WTC11 (cell line): ENCODE measurements at regions not wholly inside any gene's neighbourhood (a gene's known extent, or its start where the extent isn't known, plus 50 kb on each side); places are given as distances from the start of the nearest gene placed in this dataset.

ENCODE experiments used
- ATAC-seq: fragments of 200-7000 bp; cut with Tn5 transposase; 2 replicates; pipeline ENCODE4 v1.10.0; 2021; ENCODE audit warnings: mild to moderate bottlenecking, moderate library complexity
- CTCF ChIA-PET: fragments of 300-600 bp; sonication (Branson Sonifier 250); formaldehyde crosslinking; loops from one replicate; lab custom pipeline; 2021; ENCODE audit warnings: antibody characterized with exemption; lab: Charles Lee
- POLR2A ChIA-PET: fragments of 350-600 bp; sonication (Branson Sonifier 250); formaldehyde crosslinking; loops from one replicate; lab custom pipeline; 2021; ENCODE audit warnings: antibody characterized with exemption; lab: Charles Lee
- DNase-seq: peaks from one replicate; pipeline ENCODE4 v3.0.0; 2021; ENCODE audit warnings: low spot score
- H3K27ac Mint-ChIP-seq: 2 replicates; pipeline ENCODE4 v1.8.0; 2021; ENCODE audit warnings: mixed read lengths
- H3K27me3 Mint-ChIP-seq: 2 replicates; pipeline ENCODE4 v1.8.0; 2021; ENCODE audit warnings: low read depth, mild to moderate bottlenecking, moderate library complexity, mixed read lengths
- H3K36me3 Mint-ChIP-seq: 2 replicates; pipeline ENCODE4 v1.8.0; 2021; ENCODE audit warnings: mixed read lengths
- H3K4me1 Mint-ChIP-seq: 2 replicates; pipeline ENCODE4 v1.8.0; 2022; ENCODE audit warnings: mixed read lengths
- H3K4me3 Mint-ChIP-seq: 2 replicates; pipeline ENCODE4 v1.8.0; 2021; ENCODE audit warnings: mild to moderate bottlenecking, moderate library complexity, mixed read lengths
- H3K9me3 Mint-ChIP-seq: 2 replicates; pipeline ENCODE4 v1.8.0; 2021; ENCODE audit warnings: mixed read lengths
- CREB1 ChIP-seq: sonication (generic); formaldehyde crosslinking; IDR thresholded peaks from 2 replicates; pipeline ENCODE4 v1.8.0; 2023; ENCODE audit warnings: mild to moderate bottlenecking, missing genetic modification reagents
- CREM ChIP-seq: sonication (generic); formaldehyde crosslinking; IDR thresholded peaks from 2 replicates; pipeline ENCODE4 v1.8.1; 2022; ENCODE audit warnings: mild to moderate bottlenecking, missing genetic modification reagents, moderate library complexity
- ELF4 ChIP-seq: sonication (generic); formaldehyde crosslinking; IDR thresholded peaks from 2 replicates; pipeline ENCODE4 v1.8.1; 2022; ENCODE audit warnings: low read depth, mild to moderate bottlenecking, moderate library complexity, missing genetic modification reagents
- GTF2I ChIP-seq: fragments of 250-450 bp; sonication (Bioruptor Pico); conservative IDR thresholded peaks from 2 replicates; pipeline ENCODE4 v1.4.0; 2021; ENCODE audit warnings: mild to moderate bottlenecking
- HMGA2 ChIP-seq: fragments of 250-450 bp; sonication (Bioruptor Pico); IDR thresholded peaks from 2 replicates; pipeline ENCODE4 v1.4.0; 2021; ENCODE audit warnings: mild to moderate bottlenecking, moderate library complexity
- JAZF1 ChIP-seq: fragments of 250-450 bp; sonication (Bioruptor Pico); IDR thresholded peaks from 2 replicates; pipeline ENCODE4 v1.9.0; 2021; ENCODE audit warnings: moderate library complexity, mild to moderate bottlenecking, inconsistent platforms
- KAT7 ChIP-seq: sonication (generic); formaldehyde crosslinking; IDR thresholded peaks from 2 replicates; pipeline ENCODE4 v1.8.1; 2023; ENCODE audit warnings: missing genetic modification reagents, mild to moderate bottlenecking, borderline replicate concordance
- NFE2L1 ChIP-seq: sonication (generic); formaldehyde crosslinking; IDR thresholded peaks from 2 replicates; pipeline ENCODE4 v1.8.1; 2023; ENCODE audit warnings: missing genetic modification reagents
- NR1H2 ChIP-seq: sonication (generic); formaldehyde crosslinking; IDR thresholded peaks from 2 replicates; pipeline ENCODE4 v1.9.0; 2021; ENCODE audit warnings: mild to moderate bottlenecking, moderate library complexity, missing genetic modification reagents
- TCF7 ChIP-seq: sonication (generic); formaldehyde crosslinking; IDR thresholded peaks from 2 replicates; pipeline ENCODE4 v1.8.0; 2022; ENCODE audit warnings: mild to moderate bottlenecking, low read depth, missing genetic modification reagents, moderate library complexity
- ZNF121 ChIP-seq: sonication (generic); formaldehyde crosslinking; IDR thresholded peaks from 2 replicates; pipeline ENCODE4 v1.8.0; 2023; ENCODE audit warnings: missing genetic modification reagents
- ZNF219 ChIP-seq: sonication (generic); formaldehyde crosslinking; IDR thresholded peaks from 2 replicates; pipeline ENCODE4 v1.8.0; 2023; ENCODE audit warnings: missing genetic modification reagents, mild to moderate bottlenecking, borderline replicate concordance
- ZNF317 ChIP-seq: sonication (generic); formaldehyde crosslinking; IDR thresholded peaks from 2 replicates; pipeline ENCODE4 v1.8.1; 2023; ENCODE audit warnings: low read depth, mild to moderate bottlenecking, moderate library complexity, missing genetic modification reagents, borderline replicate concordance
- TF ChIP-seq, protein P1 (sequence below): sonication (generic); formaldehyde crosslinking; conservative IDR thresholded peaks from 2 replicates; pipeline ENCODE4 v1.8.1; 2023; ENCODE audit warnings: mild to moderate bottlenecking, low read depth, missing genetic modification reagents, moderate library complexity
- TF ChIP-seq, protein P2 (sequence below): fragments of 250-450 bp; sonication (Bioruptor Pico); IDR thresholded peaks from 2 replicates; pipeline ENCODE4 v1.9.0; 2021; ENCODE audit warnings: mild to moderate bottlenecking
- TF ChIP-seq, protein P3 (sequence below): fragments of 200-600 bp; IDR thresholded peaks from 2 replicates; pipeline ENCODE4 v1.8.0; 2022; ENCODE audit warnings: antibody characterized with exemption
- TF ChIP-seq, protein P4 (sequence below): sonication (generic); formaldehyde crosslinking; IDR thresholded peaks from 2 replicates; pipeline ENCODE4 v1.8.0; 2022; ENCODE audit warnings: mild to moderate bottlenecking, missing genetic modification reagents
- TF ChIP-seq, protein P5 (sequence below): sonication (generic); formaldehyde crosslinking; IDR thresholded peaks from 2 replicates; pipeline ENCODE4 v1.8.1; 2023; ENCODE audit warnings: mild to moderate bottlenecking, missing genetic modification reagents, moderate library complexity
- TF ChIP-seq, protein P6 (sequence below): sonication (generic); formaldehyde crosslinking; IDR thresholded peaks from 2 replicates; pipeline ENCODE4 v1.8.0; 2022; ENCODE audit warnings: mild to moderate bottlenecking, missing genetic modification reagents

DNA sequence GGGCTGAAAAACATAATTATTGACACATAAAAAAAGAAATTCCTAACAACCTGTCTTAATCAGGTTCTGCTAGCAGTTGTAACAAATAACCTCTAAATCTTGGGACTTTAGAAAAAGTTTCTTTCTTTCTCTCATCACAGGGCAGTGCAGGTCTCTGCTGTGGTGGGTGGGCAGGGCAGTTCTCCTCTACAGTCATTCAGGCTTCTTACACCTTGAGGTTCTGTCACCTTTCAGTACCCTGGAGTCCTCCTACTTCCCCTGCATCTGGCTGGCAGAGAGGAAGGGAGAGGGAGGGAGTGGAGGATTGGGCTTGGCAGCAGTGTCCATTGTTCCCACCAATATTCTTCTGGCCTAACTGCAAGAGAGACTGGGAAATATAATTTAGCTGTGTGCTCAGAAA lies 112.2 kb upstream of the ANKRD55 start (continued):
- TF ChIP-seq, protein P1, sequence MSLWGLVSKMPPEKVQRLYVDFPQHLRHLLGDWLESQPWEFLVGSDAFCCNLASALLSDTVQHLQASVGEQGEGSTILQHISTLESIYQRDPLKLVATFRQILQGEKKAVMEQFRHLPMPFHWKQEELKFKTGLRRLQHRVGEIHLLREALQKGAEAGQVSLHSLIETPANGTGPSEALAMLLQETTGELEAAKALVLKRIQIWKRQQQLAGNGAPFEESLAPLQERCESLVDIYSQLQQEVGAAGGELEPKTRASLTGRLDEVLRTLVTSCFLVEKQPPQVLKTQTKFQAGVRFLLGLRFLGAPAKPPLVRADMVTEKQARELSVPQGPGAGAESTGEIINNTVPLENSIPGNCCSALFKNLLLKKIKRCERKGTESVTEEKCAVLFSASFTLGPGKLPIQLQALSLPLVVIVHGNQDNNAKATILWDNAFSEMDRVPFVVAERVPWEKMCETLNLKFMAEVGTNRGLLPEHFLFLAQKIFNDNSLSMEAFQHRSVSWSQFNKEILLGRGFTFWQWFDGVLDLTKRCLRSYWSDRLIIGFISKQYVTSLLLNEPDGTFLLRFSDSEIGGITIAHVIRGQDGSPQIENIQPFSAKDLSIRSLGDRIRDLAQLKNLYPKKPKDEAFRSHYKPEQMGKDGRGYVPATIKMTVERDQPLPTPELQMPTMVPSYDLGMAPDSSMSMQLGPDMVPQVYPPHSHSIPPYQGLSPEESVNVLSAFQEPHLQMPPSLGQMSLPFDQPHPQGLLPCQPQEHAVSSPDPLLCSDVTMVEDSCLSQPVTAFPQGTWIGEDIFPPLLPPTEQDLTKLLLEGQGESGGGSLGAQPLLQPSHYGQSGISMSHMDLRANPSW = no peak
- TF ChIP-seq NR1H2 (CRISPR knock-in tag) (no peak), KAT7 (CRISPR knock-in tag) (no peak), NFE2L1 (no peak), JAZF1 (no peak), ZNF317 (CRISPR knock-in tag) (no peak), HMGA2 (no peak), ELF4 (CRISPR knock-in tag) (no peak)
- TF ChIP-seq, protein P2, sequence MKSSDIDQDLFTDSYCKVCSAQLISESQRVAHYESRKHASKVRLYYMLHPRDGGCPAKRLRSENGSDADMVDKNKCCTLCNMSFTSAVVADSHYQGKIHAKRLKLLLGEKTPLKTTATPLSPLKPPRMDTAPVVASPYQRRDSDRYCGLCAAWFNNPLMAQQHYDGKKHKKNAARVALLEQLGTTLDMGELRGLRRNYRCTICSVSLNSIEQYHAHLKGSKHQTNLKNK (CRISPR knock-in tag) = no peak
- TF ChIP-seq, protein P3, sequence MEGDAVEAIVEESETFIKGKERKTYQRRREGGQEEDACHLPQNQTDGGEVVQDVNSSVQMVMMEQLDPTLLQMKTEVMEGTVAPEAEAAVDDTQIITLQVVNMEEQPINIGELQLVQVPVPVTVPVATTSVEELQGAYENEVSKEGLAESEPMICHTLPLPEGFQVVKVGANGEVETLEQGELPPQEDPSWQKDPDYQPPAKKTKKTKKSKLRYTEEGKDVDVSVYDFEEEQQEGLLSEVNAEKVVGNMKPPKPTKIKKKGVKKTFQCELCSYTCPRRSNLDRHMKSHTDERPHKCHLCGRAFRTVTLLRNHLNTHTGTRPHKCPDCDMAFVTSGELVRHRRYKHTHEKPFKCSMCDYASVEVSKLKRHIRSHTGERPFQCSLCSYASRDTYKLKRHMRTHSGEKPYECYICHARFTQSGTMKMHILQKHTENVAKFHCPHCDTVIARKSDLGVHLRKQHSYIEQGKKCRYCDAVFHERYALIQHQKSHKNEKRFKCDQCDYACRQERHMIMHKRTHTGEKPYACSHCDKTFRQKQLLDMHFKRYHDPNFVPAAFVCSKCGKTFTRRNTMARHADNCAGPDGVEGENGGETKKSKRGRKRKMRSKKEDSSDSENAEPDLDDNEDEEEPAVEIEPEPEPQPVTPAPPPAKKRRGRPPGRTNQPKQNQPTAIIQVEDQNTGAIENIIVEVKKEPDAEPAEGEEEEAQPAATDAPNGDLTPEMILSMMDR = no peak

DNA sequence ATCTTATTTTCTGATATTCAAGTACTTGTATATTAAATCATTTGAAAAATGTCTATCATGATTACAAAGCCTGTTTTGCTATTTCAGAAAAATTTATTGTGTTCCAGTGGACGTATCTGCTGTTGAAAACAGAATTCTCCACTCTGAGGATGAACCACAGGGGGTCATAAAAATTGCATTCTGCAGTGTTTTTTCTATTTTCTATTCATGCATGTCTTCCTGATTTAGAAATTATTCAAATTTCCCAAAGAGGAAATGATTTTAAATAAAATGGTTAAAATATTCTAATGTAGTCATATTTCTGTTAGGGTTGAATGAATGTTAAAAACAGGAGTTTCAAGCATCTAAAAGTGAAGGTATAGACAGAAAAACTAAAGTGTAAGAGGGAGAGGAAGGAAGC lies 111.5 kb upstream of the ANKRD55 start:
- DNase-seq (no peak), ATAC-seq (no peak)
- TF ChIP-seq, protein P4, sequence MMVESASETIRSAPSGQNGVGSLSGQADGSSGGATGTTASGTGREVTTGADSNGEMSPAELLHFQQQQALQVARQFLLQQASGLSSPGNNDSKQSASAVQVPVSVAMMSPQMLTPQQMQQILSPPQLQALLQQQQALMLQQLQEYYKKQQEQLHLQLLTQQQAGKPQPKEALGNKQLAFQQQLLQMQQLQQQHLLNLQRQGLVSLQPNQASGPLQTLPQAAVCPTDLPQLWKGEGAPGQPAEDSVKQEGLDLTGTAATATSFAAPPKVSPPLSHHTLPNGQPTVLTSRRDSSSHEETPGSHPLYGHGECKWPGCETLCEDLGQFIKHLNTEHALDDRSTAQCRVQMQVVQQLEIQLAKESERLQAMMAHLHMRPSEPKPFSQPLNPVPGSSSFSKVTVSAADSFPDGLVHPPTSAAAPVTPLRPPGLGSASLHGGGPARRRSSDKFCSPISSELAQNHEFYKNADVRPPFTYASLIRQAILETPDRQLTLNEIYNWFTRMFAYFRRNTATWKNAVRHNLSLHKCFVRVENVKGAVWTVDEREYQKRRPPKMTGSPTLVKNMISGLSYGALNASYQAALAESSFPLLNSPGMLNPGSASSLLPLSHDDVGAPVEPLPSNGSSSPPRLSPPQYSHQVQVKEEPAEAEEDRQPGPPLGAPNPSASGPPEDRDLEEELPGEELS = no peak
- no peak for TF ChIP-seq GTF2I (CRISPR knock-in tag)
- Mint-ChIP-seq H3K4me1 (no peaks in the 10 kb centered on the region), H3K4me3 (no peak overlapping the region), H3K36me3 (no peaks in the 10 kb centered on the region), H3K9me3 (peaks cover under 1% of the 10 kb centered on the region; the same call in 1 of the 2 replicates), H3K27me3 (no peaks in the 10 kb centered on the region; the same call in 1 of the 2 replicates), H3K27ac (no peak overlapping the region)
- CTCF ChIA-PET = no interaction called here
- POLR2A ChIA-PET = no interaction called here

DNA sequence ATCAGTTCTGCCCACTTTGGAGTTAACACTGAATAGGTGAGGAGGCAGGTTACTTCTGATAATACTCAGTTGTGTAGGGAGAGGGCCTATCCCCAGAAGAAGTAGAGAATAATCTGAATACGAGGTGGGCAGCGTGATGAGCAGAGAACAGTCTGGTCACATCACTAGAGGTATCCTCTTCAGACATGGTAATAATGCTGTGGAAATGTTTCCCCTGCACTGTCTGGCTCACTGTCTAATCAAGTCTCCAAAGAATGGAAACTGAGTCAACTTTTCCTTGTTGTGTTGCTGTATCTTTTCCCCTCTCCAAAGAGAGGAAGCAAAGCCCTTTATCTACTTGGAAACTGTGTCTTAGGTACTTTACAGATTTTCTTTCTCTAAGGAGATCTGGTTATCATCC lies 110.9 kb upstream of the ANKRD55 start:
- ChIA-PET CTCF (no interaction called here), POLR2A (no interaction called here)
- TF ChIP-seq CREB1 (CRISPR knock-in tag) = no peak
- no peak for TF ChIP-seq TCF7 (CRISPR knock-in tag)
- no peak for TF ChIP-seq CREM (CRISPR knock-in tag)
- TF ChIP-seq, protein P5, sequence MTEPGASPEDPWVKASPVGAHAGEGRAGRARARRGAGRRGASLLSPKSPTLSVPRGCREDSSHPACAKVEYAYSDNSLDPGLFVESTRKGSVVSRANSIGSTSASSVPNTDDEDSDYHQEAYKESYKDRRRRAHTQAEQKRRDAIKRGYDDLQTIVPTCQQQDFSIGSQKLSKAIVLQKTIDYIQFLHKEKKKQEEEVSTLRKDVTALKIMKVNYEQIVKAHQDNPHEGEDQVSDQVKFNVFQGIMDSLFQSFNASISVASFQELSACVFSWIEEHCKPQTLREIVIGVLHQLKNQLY (CRISPR knock-in tag) = no peak
- TF ChIP-seq GTF2I (CRISPR knock-in tag) = no peak
- no peak for TF ChIP-seq ZNF219 (CRISPR knock-in tag)
- TF ChIP-seq ZNF121 (CRISPR knock-in tag) = no peak
- TF ChIP-seq, protein P6, sequence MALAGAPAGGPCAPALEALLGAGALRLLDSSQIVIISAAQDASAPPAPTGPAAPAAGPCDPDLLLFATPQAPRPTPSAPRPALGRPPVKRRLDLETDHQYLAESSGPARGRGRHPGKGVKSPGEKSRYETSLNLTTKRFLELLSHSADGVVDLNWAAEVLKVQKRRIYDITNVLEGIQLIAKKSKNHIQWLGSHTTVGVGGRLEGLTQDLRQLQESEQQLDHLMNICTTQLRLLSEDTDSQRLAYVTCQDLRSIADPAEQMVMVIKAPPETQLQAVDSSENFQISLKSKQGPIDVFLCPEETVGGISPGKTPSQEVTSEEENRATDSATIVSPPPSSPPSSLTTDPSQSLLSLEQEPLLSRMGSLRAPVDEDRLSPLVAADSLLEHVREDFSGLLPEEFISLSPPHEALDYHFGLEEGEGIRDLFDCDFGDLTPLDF (CRISPR knock-in tag) = no peak
- DNase-seq = no peak
- no peaks in the 10 kb centered on the region for H3K4me1 Mint-ChIP-seq
- peaks cover 4% of the 10 kb centered on the region; the same call in 1 of the 2 replicates for H3K9me3 Mint-ChIP-seq
- no peaks in the 10 kb centered on the region for H3K36me3 Mint-ChIP-seq
- H3K27me3 Mint-ChIP-seq = no peaks in the 10 kb centered on the region; the same call in 1 of the 2 replicates
- no peak overlapping the region for H3K4me3 Mint-ChIP-seq
- H3K27ac Mint-ChIP-seq = no peak overlapping the region
- ATAC-seq = no peak
